Ovary (tissue), 3 donors: ENCODE measurements at regions not wholly inside any gene's neighbourhood (a gene's known extent, or its start where the extent isn't known, plus 50 kb on each side); places are given as distances from the start of the nearest gene placed in this dataset.

Experiments
- POLR2A ChIP-seq: fragments of 450-650 bp; IDR thresholded peaks from one replicate; pipeline ENCODE4 v1.6.1; 2017; ENCODE audit warnings: antibody characterized with exemption, mild to moderate bottlenecking, moderate library complexity
- TF ChIP-seq, protein P1 (sequence below), 3 donors: fragments of 450-650 bp in 2 of 3; fragments of 200-600 bp in 1 of 3; IDR thresholded peaks; one replicate each; pipeline versions ENCODE4 v1.5.1 to v1.8.0; 2016 to 2022; ENCODE audit warnings: antibody characterized with exemption in 3 of 3, mild to moderate bottlenecking in 1 of 3
- donor health status: DM: no; HTN: no; CAD: no.

DNA sequence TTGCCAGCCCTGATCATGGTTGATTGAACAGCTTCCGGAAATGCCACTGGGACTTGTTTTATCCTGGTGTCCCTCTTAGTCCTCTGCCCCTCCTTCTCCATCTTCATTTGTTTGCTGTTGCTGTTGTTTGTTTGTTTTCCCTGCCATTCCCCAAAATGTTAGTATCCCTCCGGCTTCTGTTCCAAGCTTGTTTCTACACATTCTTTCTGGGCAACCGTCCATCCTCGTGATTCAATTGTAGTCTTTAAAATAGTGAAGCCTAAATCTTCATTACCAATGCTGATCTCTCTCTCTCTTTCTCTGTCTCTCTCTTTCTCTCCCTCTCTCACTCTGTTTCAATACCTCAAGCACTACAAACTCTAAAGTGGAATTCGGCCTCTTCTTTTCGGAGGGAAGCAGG, 649.3 kb upstream of the ARGLU1 start:
- TF ChIP-seq, protein P1, sequence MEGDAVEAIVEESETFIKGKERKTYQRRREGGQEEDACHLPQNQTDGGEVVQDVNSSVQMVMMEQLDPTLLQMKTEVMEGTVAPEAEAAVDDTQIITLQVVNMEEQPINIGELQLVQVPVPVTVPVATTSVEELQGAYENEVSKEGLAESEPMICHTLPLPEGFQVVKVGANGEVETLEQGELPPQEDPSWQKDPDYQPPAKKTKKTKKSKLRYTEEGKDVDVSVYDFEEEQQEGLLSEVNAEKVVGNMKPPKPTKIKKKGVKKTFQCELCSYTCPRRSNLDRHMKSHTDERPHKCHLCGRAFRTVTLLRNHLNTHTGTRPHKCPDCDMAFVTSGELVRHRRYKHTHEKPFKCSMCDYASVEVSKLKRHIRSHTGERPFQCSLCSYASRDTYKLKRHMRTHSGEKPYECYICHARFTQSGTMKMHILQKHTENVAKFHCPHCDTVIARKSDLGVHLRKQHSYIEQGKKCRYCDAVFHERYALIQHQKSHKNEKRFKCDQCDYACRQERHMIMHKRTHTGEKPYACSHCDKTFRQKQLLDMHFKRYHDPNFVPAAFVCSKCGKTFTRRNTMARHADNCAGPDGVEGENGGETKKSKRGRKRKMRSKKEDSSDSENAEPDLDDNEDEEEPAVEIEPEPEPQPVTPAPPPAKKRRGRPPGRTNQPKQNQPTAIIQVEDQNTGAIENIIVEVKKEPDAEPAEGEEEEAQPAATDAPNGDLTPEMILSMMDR (IDR thresholded peaks at IDR 0.05), result no peak
- TF ChIP-seq POLR2A, result no peak
